HG02678 (cell line): ENCODE measurements at regions not wholly inside any gene's neighbourhood (a gene's known extent, or its start where the extent isn't known, plus 50 kb on each side); places are given as distances from the start of the nearest gene placed in this dataset.
"Not testable (repeated sequence)": the region's sequence is repeated elsewhere in the genome, so short reads cannot be mapped to it uniquely, and the experiment has no call there.

ENCODE experiments used
- ATAC-seq: cut with Tn5 transposase; IDR thresholded peaks from one replicate; pipeline ENCODE4 v1.9.1; 2021; ENCODE audit warnings: mild to moderate bottlenecking, moderate library complexity; ENCODE audit not compliant: unreplicated experiment

- ATAC-seq, result no peak
Observed at GRCh38 chr1:172912765-172913260, 137.9 kb downstream of the TNFSF18 start.

- no peak for ATAC-seq
Observed at GRCh38 chr1:172914501-172915144, 136.1 kb downstream of the TNFSF18 start.

- ATAC-seq, result no peak
Observed at GRCh38 chr1:172915271-172915670, 135.5 kb downstream of the TNFSF18 start.

- ATAC-seq, result no peak
Observed at GRCh38 chr1:172916116-172916515, 134.6 kb downstream of the TNFSF18 start.

GRCh38 chr1:172917972-172918371 lies 132.8 kb downstream of the TNFSF18 start:
- ATAC-seq, result no peak

GRCh38 chr1:172918478-172918877 lies 132.3 kb downstream of the TNFSF18 start:
- no peak for ATAC-seq

GRCh38 chr1:172926070-172926469 lies 124.7 kb downstream of the TNFSF18 start:
- no peak for ATAC-seq

GRCh38 chr1:172928412-172928811 lies 122.3 kb downstream of the TNFSF18 start:
- ATAC-seq, result no peak

GRCh38 chr1:172929006-172929405 lies 121.7 kb downstream of the TNFSF18 start:
- ATAC-seq, result no peak

- ATAC-seq, result no peak
Observed at GRCh38 chr1:172930142-172930541, 120.6 kb downstream of the TNFSF18 start.

GRCh38 chr1:172931340-172931739 lies 119.4 kb downstream of the TNFSF18 start:
- no peak for ATAC-seq

GRCh38 chr1:172931761-172932160 lies 119.0 kb downstream of the TNFSF18 start:
- no peak for ATAC-seq

GRCh38 chr1:172932981-172933380 lies 117.8 kb downstream of the TNFSF18 start:
- ATAC-seq, result no peak

- no peak for ATAC-seq
Observed at GRCh38 chr1:172934417-172934762, 116.4 kb downstream of the TNFSF18 start.

- no peak for ATAC-seq
Observed at GRCh38 chr1:172935062-172935592, 115.6 kb downstream of the TNFSF18 start.

- no peak for ATAC-seq
Observed at GRCh38 chr1:172936088-172936645, 114.6 kb downstream of the TNFSF18 start.

GRCh38 chr1:172938681-172939080 lies 112.1 kb downstream of the TNFSF18 start:
- ATAC-seq, result no peak

- ATAC-seq, result no peak
Observed at GRCh38 chr1:172939475-172939874, 111.3 kb downstream of the TNFSF18 start.

GRCh38 chr1:172940174-172940855 lies 110.4 kb downstream of the TNFSF18 start:
- ATAC-seq, result no peak

- no peak for ATAC-seq
Observed at GRCh38 chr1:172941471-172941870, 109.3 kb downstream of the TNFSF18 start.

- ATAC-seq, result no peak
Observed at GRCh38 chr1:172941945-172942344, 108.8 kb downstream of the TNFSF18 start.

- ATAC-seq, result not testable (repeated sequence)
Observed at GRCh38 chr1:172943138-172943537, 107.6 kb downstream of the TNFSF18 start.
